SK-N-MC (cell line): ENCODE measurements at regions not wholly inside any gene's neighbourhood (a gene's known extent, or its start where the extent isn't known, plus 50 kb on each side); places are given as distances from the start of the nearest gene placed in this dataset.

Experiments used
- DNase-seq: peaks from one replicate; pipeline ENCODE4 v3.0.0-alpha.2; 2011; ENCODE audit warnings: low read depth, low spot score
- H3K27ac ChIP-seq: fragments of 200-600 bp; sonication (generic); 2 replicates; pipeline ENCODE4 v1.5.1; 2016; ENCODE audit warnings: mixed run types
- H3K36me3 ChIP-seq: fragments of 200-600 bp; sonication (generic); 2 replicates; pipeline ENCODE4 v1.6.1; 2017; ENCODE audit warnings: antibody characterized with exemption, low read length, mixed read lengths; ENCODE audit not compliant: insufficient read depth
- H3K4me3 ChIP-seq: fragments of 200-600 bp; sonication (generic); 2 replicates; pipeline ENCODE4 v1.5.1; 2016
- H3K9ac ChIP-seq: fragments of 200-600 bp; sonication (generic); 2 replicates; pipeline ENCODE4 v1.8.0; 2017; ENCODE audit warnings: mixed run types, mixed read lengths; ENCODE audit not compliant: insufficient read length
- H3K9me3 ChIP-seq: fragments of 200-600 bp; sonication (generic); 2 replicates; pipeline ENCODE4 v1.6.1; 2017; ENCODE audit warnings: low read depth, mild to moderate bottlenecking, antibody characterized with exemption, low read length, moderate library complexity, mixed read lengths
- EZH2 ChIP-seq: fragments of 200-600 bp; sonication (generic); IDR thresholded peaks from one replicate; pipeline ENCODE4 v1.6.1; 2017; ENCODE audit warnings: antibody characterized with exemption
- FOXP2 ChIP-seq: optimal IDR thresholded peaks from 2 replicates; pipeline ENCODE3; 2011; ENCODE audit warnings: mild to moderate bottlenecking, moderate library complexity; ENCODE audit not compliant: insufficient read depth; ENCODE audit errors: extremely low read length, control extremely low read depth
- POLR2AphosphoS5 ChIP-seq: IDR thresholded peaks from 2 replicates; pipeline ENCODE4 v1.6.1; 2012; ENCODE audit warnings: mild to moderate bottlenecking, low read depth, low read length, borderline replicate concordance

GRCh38 chr19:32294871-32295438 lies 50.5 kb upstream of the ZNF507 start:
- Histone ChIP-seq H3K36me3 (no peaks in the 10 kb centered on the region), H3K9me3 (peaks cover 3% of the 10 kb centered on the region; the same call in 1 of the 2 replicates), H3K4me3 (no peak overlapping the region), H3K27ac (no peak overlapping the region), H3K9ac (no peak overlapping the region)
- DNase-seq = no peak
- TF ChIP-seq FOXP2 (no peak), EZH2 (no peak), POLR2AphosphoS5 (no peak)
